Testis (tissue), 2 donors: ENCODE measurements at regions not wholly inside any gene's neighbourhood (a gene's known extent, or its start where the extent isn't known, plus 50 kb on each side); places are given as distances from the start of the nearest gene placed in this dataset.

Source experiments
- DNase-seq: peaks from one replicate; pipeline ENCODE4 v3.0.0-alpha.2; 2019
- H3K27ac ChIP-seq, 2 donors: fragments of 200-600 bp; sonication (generic); one replicate each; pipeline ENCODE4 v1.5.1; 2019
- H3K27me3 ChIP-seq: fragments of 200-600 bp; sonication (generic); one replicate; pipeline ENCODE4 v1.5.1; 2019
- H3K36me3 ChIP-seq: fragments of 200-600 bp; sonication (generic); one replicate; pipeline ENCODE4 v1.5.1; 2017; ENCODE audit warnings: low read depth; ENCODE audit errors: missing control alignments
- H3K4me1 ChIP-seq: fragments of 200-600 bp; sonication (generic); one replicate; pipeline ENCODE4 v1.5.1; 2019
- H3K4me3 ChIP-seq, 2 donors: fragments of 200-600 bp; sonication (generic); one replicate each; pipeline ENCODE4 v1.5.1; 2017 to 2019
- H3K9me3 ChIP-seq: fragments of 200-600 bp; sonication (generic); one replicate; pipeline ENCODE4 v1.5.1; 2017
- CTCF ChIP-seq, 3 experiments: fragments of 450-650 bp in 2 of 3; fragments of 200-600 bp in 1 of 3; sonication (generic) in 1 of 3; IDR thresholded peaks; one replicate each; pipeline ENCODE4 v1.5.1; 2016 to 2019; ENCODE audit warnings: antibody characterized with exemption in 3 of 3, mild to moderate bottlenecking in 2 of 3, moderate library complexity in 1 of 3
- POLR2A ChIP-seq: fragments of 450-650 bp; IDR thresholded peaks from one replicate; pipeline ENCODE4 v1.6.1; 2017; ENCODE audit warnings: antibody characterized with exemption, mild to moderate bottlenecking, moderate library complexity
- WGBS, 2 donors: methylation state at CpG; one replicate each; pipeline ENCODE4 v1.1.5; 2018; 5-methylcytosine and 5-hydroxymethylcytosine counted together
- intact Hi-C: fragments of 100-400 bp; cut with DNase I; formaldehyde crosslinking; loops from one replicate; pipeline ENCODE4 v1.15.1; 2023; ENCODE audit warnings: low total_unique reads

GRCh38 chr15:46576646-46577395 is 942.0 kb downstream of the SQOR start:
- H3K4me3 ChIP-seq: no peak overlapping the region
- 71 to 78% methylated on average over 1 of the region's 1 CpG for WGBS, 2 donors
- H3K4me1 ChIP-seq: no peaks in the 10 kb centered on the region
- H3K36me3 ChIP-seq: no peaks in the 10 kb centered on the region
- TF ChIP-seq POLR2A (no peak), CTCF (IDR thresholded peaks at IDR 0.05) (no peak)
- intact Hi-C loops: no loop called here
- H3K27ac ChIP-seq: no peak overlapping the region
- no peak for DNase-seq
- H3K9me3 ChIP-seq: no peaks in the 10 kb centered on the region
- H3K27me3 ChIP-seq: no peaks in the 10 kb centered on the region

- intact Hi-C loops: no loop called here
- no peak for DNase-seq
- H3K27ac ChIP-seq: no peak overlapping the region
- H3K4me3 ChIP-seq: no peak overlapping the region
- H3K4me1 ChIP-seq: no peaks in the 10 kb centered on the region
- 46 to 87% methylated on average over 2 of the region's 2 CpGs for WGBS, 2 donors
- H3K36me3 ChIP-seq: no peaks in the 10 kb centered on the region
- no peak for TF ChIP-seq CTCF (IDR thresholded peaks at IDR 0.05)
- no peak for TF ChIP-seq POLR2A
- no peaks in the 10 kb centered on the region for H3K9me3 ChIP-seq
- no peaks in the 10 kb centered on the region for H3K27me3 ChIP-seq
These were observed 942.9 kb downstream of the SQOR start for GRCh38 chr15:46577767-46578166.

GRCh38 chr15:46580487-46580886 is 945.7 kb downstream of the SQOR start:
- TF ChIP-seq POLR2A (no peak), CTCF (IDR thresholded peaks at IDR 0.05) (no peak)
- DNase-seq: no peak
- Histone ChIP-seq H3K27ac (no peak overlapping the region), H3K36me3 (no peaks in the 10 kb centered on the region), H3K4me3 (no peak overlapping the region), H3K27me3 (no peaks in the 10 kb centered on the region), H3K4me1 (no peaks in the 10 kb centered on the region), H3K9me3 (no peaks in the 10 kb centered on the region)
- intact Hi-C loops: no loop called here
- whole genome bisulfite sequencing, 2 donors: 44 to 93% methylated on average over 2 of the region's 2 CpGs

GRCh38 chr15:46580924-46581323 is 946.1 kb downstream of the SQOR start:
- intact Hi-C loops: no loop called here

More at GRCh38 chr15:46580924-46581323, 946.1 kb downstream of the SQOR start:
- Histone ChIP-seq H3K4me1 (no peaks in the 10 kb centered on the region), H3K27ac (no peak overlapping the region), H3K9me3 (no peaks in the 10 kb centered on the region), H3K27me3 (no peaks in the 10 kb centered on the region), H3K4me3 (no peak overlapping the region), H3K36me3 (no peaks in the 10 kb centered on the region)
- DNase-seq: no peak
- TF ChIP-seq POLR2A (no peak), CTCF (IDR thresholded peaks at IDR 0.05) (no peak)
- 88 to 97% methylated on average over 2 of the region's 2 CpGs for WGBS, 2 donors
